ENCODE measurements at regions not wholly inside any gene's neighbourhood (a gene's known extent, or its start where the extent isn't known, plus 50 kb on each side); places are given as distances from the start of the nearest gene placed in this dataset.

GRCh38 chr2:42914860-42915259 is 122.5 kb upstream of the HAAO start:
- TF ChIP-seq EZH2 (IDR thresholded peaks at IDR 0.05; ENCODE audit: borderline replicate concordance, low read depth, low read length, poor library complexity, severe bottlenecking): no peak
- TF ChIP-seq CTCF (conservative IDR thresholded peaks at IDR 0.05; ENCODE audit: low read depth, low read length): no peak
